Spleen (tissue), 11 donors: ENCODE measurements at regions not wholly inside any gene's neighbourhood (a gene's known extent, or its start where the extent isn't known, plus 50 kb on each side); places are given as distances from the start of the nearest gene placed in this dataset.
A peak's percentile ranks its signal among the peaks of the same experiment; 100 is the strongest.

Source experiments
- DNase-seq: peaks from one replicate; pipeline ENCODE4 v3.0.0-alpha.2; 2020
- H3K27ac ChIP-seq, 8 donors: fragments of 200-600 bp; sonication (generic) in 7 of 8; 1 replicate in 4 of 8; 2 replicates in 4 of 8; pipeline versions ENCODE4 v1.5.0 to v1.8.0; 2016 to 2021; ENCODE audit warnings: inconsistent platforms in 4 of 8, mild to moderate bottlenecking in 4 of 8, moderate library complexity in 1 of 8
- H3K27me3 ChIP-seq, 7 donors: fragments of 200-600 bp; sonication (generic) in 6 of 7; replicated peaks in 1 of 7; 1 replicate in 4 of 7; 2 replicates in 3 of 7; pipeline versions ENCODE4 v1.5.0 to v1.8.0; 2016 to 2021; ENCODE audit warnings: inconsistent platforms in 3 of 7, mild to moderate bottlenecking in 1 of 7
- H3K36me3 ChIP-seq, 6 donors: fragments of 200-600 bp; sonication (generic) in 5 of 6; 1 replicate in 4 of 6; 2 replicates in 2 of 6; pipeline versions ENCODE4 v1.5.0 to v1.8.0; 2016 to 2021; ENCODE audit warnings: inconsistent platforms in 2 of 6
- H3K4me1 ChIP-seq, 6 donors: fragments of 200-600 bp; sonication (generic) in 5 of 6; 1 replicate in 3 of 6; 2 replicates in 3 of 6; pipeline versions ENCODE4 v1.5.0 to v1.8.0; 2016 to 2021; ENCODE audit warnings: inconsistent platforms in 3 of 6
- H3K4me3 ChIP-seq, 8 donors: fragments of 200-600 bp; sonication (generic) in 7 of 8; 1 replicate in 4 of 8; 2 replicates in 4 of 8; pipeline versions ENCODE4 v1.5.0 to v1.8.0; 2016 to 2021; ENCODE audit warnings: inconsistent platforms in 4 of 8, mild to moderate bottlenecking in 4 of 8, moderate library complexity in 2 of 8
- H3K9me3 ChIP-seq, 8 donors: fragments of 200-600 bp; sonication (generic) in 7 of 8; 1 replicate in 4 of 8; 2 replicates in 4 of 8; pipeline versions ENCODE4 v1.5.0 to v1.8.0; 2016 to 2021; ENCODE audit warnings: inconsistent platforms in 4 of 8
- CTCF ChIP-seq, 11 experiments: fragments of 200-600 bp in 7 of 11; fragments of 450-650 bp in 4 of 11; sonication (generic) in 4 of 11; IDR thresholded peaks in 8 of 11; conservative IDR thresholded peaks in 3 of 11; 1 replicate in 7 of 11; 2 replicates in 4 of 11; pipeline versions ENCODE4 v1.4.0 to v1.8.0; 2016 to 2021; ENCODE audit warnings: antibody characterized with exemption in 11 of 11, inconsistent platforms in 4 of 11, mild to moderate bottlenecking in 1 of 11
- POLR2A ChIP-seq, 3 donors: fragments of 450-650 bp; IDR thresholded peaks; one replicate each; pipeline ENCODE4 v1.5.1; 2017; ENCODE audit warnings: antibody characterized with exemption in 3 of 3, mild to moderate bottlenecking in 1 of 3
- POLR2AphosphoS5 ChIP-seq, 3 donors: sonication (generic); formaldehyde crosslinking; IDR thresholded peaks; one replicate each; pipeline ENCODE4 v1.5.1; 2017; ENCODE audit warnings: antibody characterized with exemption in 3 of 3
- WGBS, 5 donors: extraction: QIAGEN DNeasy Blood & Tissue Kit in 3 of 5; methylation state at CpG; one replicate each; pipeline versions ENCODE4 v1.1.5 to v1.1.7; 2013 to 2018; 5-methylcytosine and 5-hydroxymethylcytosine counted together
- intact Hi-C: fragments of 100-400 bp; cut with DNase I; formaldehyde crosslinking; loops from one replicate; pipeline ENCODE4 v1.15.0; 2023; ENCODE audit warnings: low total_unique reads
- donor health status: healthy with polysubstance abuse.
- donor health status: DM: no; HTN: no; CAD: no; lungs with moderate emphysema.
- donor health status: DM: no; HTN: no; CAD: no.
- donor health status: Bipolar disorder and iron deficiency.
- donor health status: healthy.
- donor health status: DM: no; HTN: no; CAD: no.
- donor health status: DM: yes; HTN: yes; CAD: no.

GRCh38 chr21:28822123-28822399 lies 170.6 kb downstream of the LTN1 start:
- no peak for TF ChIP-seq POLR2A (IDR thresholded peaks at IDR 0.05)
- no peak for TF ChIP-seq POLR2AphosphoS5 (IDR thresholded peaks at IDR 0.05)
- no peak for TF ChIP-seq CTCF (IDR thresholded peaks at IDR 0.05 in 8 of 11, conservative IDR thresholded peaks at IDR 0.05 in 3 of 11)
- Histone ChIP-seq H3K4me1 (peaks cover 0 to 8% (median 2%) of the 10 kb centered on the region in 6 donors), H3K9me3 (no peaks in the 10 kb centered on the region), H3K4me3 (no peak overlapping the region), H3K27me3 (no peaks in the 10 kb centered on the region), H3K36me3 (no peaks in the 10 kb centered on the region), H3K27ac (peak overlapping the region in 1 of 8 donors; percentile 40)
- DNase-seq = no peak
- intact Hi-C loops = no loop called here

- TF ChIP-seq CTCF (IDR thresholded peaks at IDR 0.05 in 8 of 11, conservative IDR thresholded peaks at IDR 0.05 in 3 of 11) (no peak), POLR2A (IDR thresholded peaks at IDR 0.05) (no peak), POLR2AphosphoS5 (IDR thresholded peaks at IDR 0.05) (no peak)
- H3K9me3 ChIP-seq = no peaks in the 10 kb centered on the region
- no peak overlapping the region for H3K4me3 ChIP-seq
- peak overlapping the region in 1 of 8 donors; percentile 40 for H3K27ac ChIP-seq
- 86 to 94% (median 87%) methylated on average over 6 of the region's 6 CpGs for WGBS, 5 donors
- no peaks in the 10 kb centered on the region for H3K36me3 ChIP-seq
- intact Hi-C loops = no loop called here
- peaks cover 0 to 8% (median 0%) of the 10 kb centered on the region in 6 donors for H3K4me1 ChIP-seq
- no peak for DNase-seq
- H3K27me3 ChIP-seq = no peaks in the 10 kb centered on the region
Observed at GRCh38 chr21:28821276-28822122, 171.2 kb downstream of the LTN1 start.

GRCh38 chr21:28818663-28819278 lies 173.9 kb downstream of the LTN1 start:
- no peak overlapping the region for H3K27ac ChIP-seq
- TF ChIP-seq POLR2AphosphoS5 (IDR thresholded peaks at IDR 0.05) (no peak), POLR2A (IDR thresholded peaks at IDR 0.05) (no peak), CTCF (IDR thresholded peaks at IDR 0.05 in 8 of 11, conservative IDR thresholded peaks at IDR 0.05 in 3 of 11) (no peak)
- peaks cover 0 to 4% (median 0%) of the 10 kb centered on the region in 8 donors for H3K9me3 ChIP-seq
- peaks cover 0 to 5% (median 0%) of the 10 kb centered on the region in 6 donors for H3K4me1 ChIP-seq
- no peaks in the 10 kb centered on the region for H3K27me3 ChIP-seq
- intact Hi-C loops = no loop called here
- no peak overlapping the region for H3K4me3 ChIP-seq
- DNase-seq = no peak
- 78 to 96% (median 91%) methylated on average over 4 of the region's 4 CpGs for WGBS, 5 donors
- no peaks in the 10 kb centered on the region for H3K36me3 ChIP-seq

GRCh38 chr21:28817871-28818270 lies 174.8 kb downstream of the LTN1 start:
- TF ChIP-seq POLR2AphosphoS5 (IDR thresholded peaks at IDR 0.05) (no peak), CTCF (IDR thresholded peaks at IDR 0.05 in 8 of 11, conservative IDR thresholded peaks at IDR 0.05 in 3 of 11) (no peak), POLR2A (IDR thresholded peaks at IDR 0.05) (no peak)

More at GRCh38 chr21:28817871-28818270, 174.8 kb downstream of the LTN1 start:
- H3K27me3 ChIP-seq = no peaks in the 10 kb centered on the region
- no peak for DNase-seq
- H3K4me1 ChIP-seq = peaks cover 0 to 2% (median 0%) of the 10 kb centered on the region in 6 donors
- no peaks in the 10 kb centered on the region for H3K36me3 ChIP-seq
- no peak overlapping the region for H3K27ac ChIP-seq
- WGBS, 5 donors = 91 to 97% (median 93%) methylated on average over 2 of the region's 2 CpGs
- no peak overlapping the region for H3K4me3 ChIP-seq
- intact Hi-C loops = no loop called here
- H3K9me3 ChIP-seq = peaks cover 0 to 4% (median 0%) of the 10 kb centered on the region in 8 donors
